Mammary epithelial cell (primary cell): ENCODE measurements at regions not wholly inside any gene's neighbourhood (a gene's known extent, or its start where the extent isn't known, plus 50 kb on each side); places are given as distances from the start of the nearest gene placed in this dataset.

Source experiments
- CTCF ChIP-seq, 2 donors: IDR thresholded peaks in 1 of 2; conservative IDR thresholded peaks in 1 of 2; 2 replicates each; pipeline ENCODE4 v1.5.1; 2011 to 2012; ENCODE audit warnings: inconsistent platforms in 2 of 2, low read length in 2 of 2, mild to moderate bottlenecking in 2 of 2, control low read depth in 1 of 2, low read depth in 1 of 2; ENCODE audit not compliant: insufficient read depth in 1 of 2; ENCODE audit errors: extremely low read depth in 1 of 2
- EZH2 ChIP-seq: IDR thresholded peaks from 2 replicates; pipeline ENCODE4 v1.6.1; 2012; ENCODE audit warnings: low read length, inconsistent platforms, borderline replicate concordance

DNA sequence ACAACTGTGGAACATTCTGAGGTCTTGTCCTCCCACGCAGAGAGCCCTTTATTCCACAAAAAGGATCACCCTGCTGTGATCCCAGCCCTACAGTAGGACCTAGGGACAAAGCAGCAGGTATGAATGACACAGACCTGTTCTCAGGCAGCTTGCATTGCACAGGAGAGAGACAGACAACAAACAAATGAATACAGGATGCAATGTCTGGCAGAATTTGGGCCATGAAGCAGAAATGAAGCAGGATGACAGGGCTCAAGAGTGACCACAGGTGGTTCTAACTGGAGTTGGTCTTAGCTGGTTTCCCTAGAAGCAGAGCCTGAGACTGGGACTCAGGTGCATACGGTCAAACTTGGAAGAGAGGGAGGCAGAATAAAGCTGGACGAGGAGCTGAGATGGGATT, 388.8 kb downstream of the CDK5RAP2 start:
- TF ChIP-seq CTCF (conservative IDR thresholded peaks at IDR 0.05 in 1 of 2, IDR thresholded peaks at IDR 0.05 in 1 of 2; ENCODE audit: extremely low read depth in 1 of 2, insufficient read depth in 1 of 2, low read depth in 1 of 2, low read length in 2 of 2), result no peak
- no peak for TF ChIP-seq EZH2
